OCI-LY1 (cell line): ENCODE measurements at regions not wholly inside any gene's neighbourhood (a gene's known extent, or its start where the extent isn't known, plus 50 kb on each side); places are given as distances from the start of the nearest gene placed in this dataset.

Experiments used
- H2AFZ ChIP-seq: fragments of 200-600 bp; sonication (generic), shearing (Covaris generic); 2 replicates; pipeline ENCODE4 v1.6.0; 2014; ENCODE audit warnings: antibody characterized with exemption, mild to moderate bottlenecking, low read length
- H3F3A ChIP-seq: fragments of 200-600 bp; sonication (generic), shearing (Covaris generic); 2 replicates; pipeline ENCODE4 v1.6.0; 2014; ENCODE audit warnings: mild to moderate bottlenecking, antibody characterized with exemption, low read length, moderate library complexity; ENCODE audit not compliant: insufficient read depth
- H3K27ac ChIP-seq: fragments of 200-600 bp; sonication (generic); 2 replicates; pipeline ENCODE4 v1.5.1; 2014; ENCODE audit warnings: low read length, mixed run types, mild to moderate bottlenecking, low read depth; ENCODE audit not compliant: poor library complexity, severe bottlenecking
- H3K27me3 ChIP-seq: fragments of 200-600 bp; sonication (generic); 2 replicates; pipeline ENCODE4 v1.6.0; 2014; ENCODE audit warnings: antibody characterized with exemption, mild to moderate bottlenecking, low read length, moderate library complexity; ENCODE audit not compliant: insufficient read depth
- H3K36me3 ChIP-seq: fragments of 200-600 bp; sonication (generic); 2 replicates; pipeline ENCODE4 v1.6.1; 2014; ENCODE audit warnings: mild to moderate bottlenecking, antibody characterized with exemption, low read length, moderate library complexity, mixed read lengths; ENCODE audit not compliant: insufficient read depth
- H3K4me1 ChIP-seq: fragments of 200-600 bp; sonication (generic); 2 replicates; pipeline ENCODE4 v1.5.1; 2014; ENCODE audit warnings: mild to moderate bottlenecking, low read length, moderate library complexity; ENCODE audit not compliant: insufficient read depth, severe bottlenecking
- H3K4me2 ChIP-seq: fragments of 200-600 bp; sonication (generic), shearing (Covaris generic); 2 replicates; pipeline ENCODE4 v1.6.1; 2014; ENCODE audit warnings: low read length
- H3K4me3 ChIP-seq: fragments of 200-600 bp; sonication (generic); 2 replicates; pipeline ENCODE4 v1.5.1; 2014; ENCODE audit warnings: low read length, low read depth, mild to moderate bottlenecking, mixed read lengths; ENCODE audit not compliant: poor library complexity, severe bottlenecking
- H3K79me2 ChIP-seq: fragments of 200-600 bp; shearing (Covaris generic); 2 replicates; pipeline ENCODE4 v1.6.1; 2016; ENCODE audit warnings: mixed run types, low read length, mixed read lengths; ENCODE audit not compliant: insufficient read depth
- H3K9ac ChIP-seq: fragments of 200-600 bp; sonication (generic), shearing (Covaris generic); 2 replicates; pipeline ENCODE4 v1.6.1; 2014; ENCODE audit warnings: mild to moderate bottlenecking, low read length, mixed read lengths
- H3K9me2 ChIP-seq: fragments of 200-600 bp; sonication (generic), shearing (Covaris generic); 2 replicates; pipeline ENCODE4 v1.6.1; 2014; ENCODE audit warnings: low read depth, mild to moderate bottlenecking, low read length, mixed read lengths
- H3K9me3 ChIP-seq: fragments of 200-600 bp; shearing (Covaris generic); 2 replicates; pipeline ENCODE4 v1.6.1; 2014; ENCODE audit warnings: low read length, mixed read lengths
- H4K20me1 ChIP-seq: fragments of 200-600 bp; sonication (generic), shearing (Covaris generic); 2 replicates; pipeline ENCODE4 v1.6.0; 2016; ENCODE audit warnings: mild to moderate bottlenecking, low read length; ENCODE audit not compliant: insufficient read depth
- EZH2 ChIP-seq: fragments of 200-600 bp; sonication (generic), shearing (Covaris generic); IDR thresholded peaks from 2 replicates; pipeline ENCODE4 v1.8.0; 2017; ENCODE audit warnings: borderline replicate concordance, mixed run types, mild to moderate bottlenecking, antibody characterized with exemption, low read length, moderate library complexity, mixed read lengths
- TF ChIP-seq, protein P1 (sequence below): fragments of 200-600 bp; sonication (generic), shearing (Covaris generic); IDR thresholded peaks from 2 replicates; pipeline ENCODE4 v1.5.1; 2017; ENCODE audit warnings: mild to moderate bottlenecking, antibody characterized with exemption, low read length, moderate library complexity, mixed read lengths

DNA sequence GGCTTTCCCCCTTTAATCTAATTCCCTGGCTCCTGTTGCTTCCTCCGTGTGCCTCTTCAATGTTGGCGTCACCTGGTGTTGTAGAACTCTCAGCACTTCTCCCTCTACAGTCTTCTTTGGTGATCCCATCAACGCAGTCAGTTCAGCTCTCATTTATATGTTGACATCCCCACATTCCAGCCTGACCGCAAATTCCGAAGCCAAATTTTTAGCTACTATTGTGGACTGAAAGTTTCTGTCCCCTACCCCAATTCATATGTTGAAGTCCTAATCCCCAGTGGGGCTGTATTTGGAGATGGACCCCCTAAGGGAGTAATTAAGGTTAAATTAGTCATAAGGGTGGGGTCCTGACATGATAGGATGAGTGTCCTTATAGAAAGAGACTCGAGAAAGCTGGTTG is 210.6 kb upstream of the ADAMTSL1 start:
- Histone ChIP-seq H2AFZ (no peak overlapping the region), H3F3A (no peaks in the 10 kb centered on the region), H3K9ac (no peak overlapping the region), H3K79me2 (no peaks in the 10 kb centered on the region), H3K27ac (no peak overlapping the region), H4K20me1 (no peaks in the 10 kb centered on the region), H3K4me3 (no peak overlapping the region), H3K4me2 (no peak overlapping the region), H3K9me2 (no peaks in the 10 kb centered on the region), H3K9me3 (no peaks in the 10 kb centered on the region), H3K27me3 (no peaks in the 10 kb centered on the region), H3K36me3 (no peaks in the 10 kb centered on the region), H3K4me1 (no peaks in the 10 kb centered on the region)
- TF ChIP-seq, protein P1, sequence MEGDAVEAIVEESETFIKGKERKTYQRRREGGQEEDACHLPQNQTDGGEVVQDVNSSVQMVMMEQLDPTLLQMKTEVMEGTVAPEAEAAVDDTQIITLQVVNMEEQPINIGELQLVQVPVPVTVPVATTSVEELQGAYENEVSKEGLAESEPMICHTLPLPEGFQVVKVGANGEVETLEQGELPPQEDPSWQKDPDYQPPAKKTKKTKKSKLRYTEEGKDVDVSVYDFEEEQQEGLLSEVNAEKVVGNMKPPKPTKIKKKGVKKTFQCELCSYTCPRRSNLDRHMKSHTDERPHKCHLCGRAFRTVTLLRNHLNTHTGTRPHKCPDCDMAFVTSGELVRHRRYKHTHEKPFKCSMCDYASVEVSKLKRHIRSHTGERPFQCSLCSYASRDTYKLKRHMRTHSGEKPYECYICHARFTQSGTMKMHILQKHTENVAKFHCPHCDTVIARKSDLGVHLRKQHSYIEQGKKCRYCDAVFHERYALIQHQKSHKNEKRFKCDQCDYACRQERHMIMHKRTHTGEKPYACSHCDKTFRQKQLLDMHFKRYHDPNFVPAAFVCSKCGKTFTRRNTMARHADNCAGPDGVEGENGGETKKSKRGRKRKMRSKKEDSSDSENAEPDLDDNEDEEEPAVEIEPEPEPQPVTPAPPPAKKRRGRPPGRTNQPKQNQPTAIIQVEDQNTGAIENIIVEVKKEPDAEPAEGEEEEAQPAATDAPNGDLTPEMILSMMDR = no peak
- TF ChIP-seq EZH2 = no peak

DNA sequence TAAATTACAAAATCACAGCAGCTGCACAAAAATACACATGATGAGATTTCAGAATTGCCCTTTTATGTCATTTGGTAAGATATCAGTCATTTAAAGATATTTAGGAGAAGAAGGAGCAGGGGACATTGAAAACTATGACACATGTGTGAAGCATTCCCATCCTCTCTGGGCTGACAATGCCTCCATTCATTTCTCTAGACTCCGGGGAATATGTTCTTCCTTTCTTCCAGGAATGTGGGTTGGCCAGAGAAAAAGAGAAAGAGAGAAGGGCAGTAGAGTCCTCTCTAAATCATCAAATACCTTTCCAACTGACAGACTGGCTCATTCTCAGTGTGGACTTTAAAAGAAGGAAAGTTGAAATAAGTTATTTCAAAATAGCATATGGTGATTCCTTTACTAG is 205.6 kb upstream of the ADAMTSL1 start:
- no peaks in the 10 kb centered on the region for H3K27me3 ChIP-seq
- H3K4me3 ChIP-seq = no peak overlapping the region
- no peaks in the 10 kb centered on the region for H3K79me2 ChIP-seq
- no peak overlapping the region for H3K27ac ChIP-seq
- H3K36me3 ChIP-seq = no peaks in the 10 kb centered on the region
- no peaks in the 10 kb centered on the region for H3F3A ChIP-seq
- H3K4me1 ChIP-seq = no peaks in the 10 kb centered on the region
- H3K4me2 ChIP-seq = no peak overlapping the region
- TF ChIP-seq EZH2 = no peak
- TF ChIP-seq, protein P1 = no peak
- H2AFZ ChIP-seq = no peak overlapping the region
- no peaks in the 10 kb centered on the region for H4K20me1 ChIP-seq
- no peaks in the 10 kb centered on the region for H3K9me2 ChIP-seq
- no peak overlapping the region for H3K9ac ChIP-seq
- H3K9me3 ChIP-seq = no peaks in the 10 kb centered on the region

DNA sequence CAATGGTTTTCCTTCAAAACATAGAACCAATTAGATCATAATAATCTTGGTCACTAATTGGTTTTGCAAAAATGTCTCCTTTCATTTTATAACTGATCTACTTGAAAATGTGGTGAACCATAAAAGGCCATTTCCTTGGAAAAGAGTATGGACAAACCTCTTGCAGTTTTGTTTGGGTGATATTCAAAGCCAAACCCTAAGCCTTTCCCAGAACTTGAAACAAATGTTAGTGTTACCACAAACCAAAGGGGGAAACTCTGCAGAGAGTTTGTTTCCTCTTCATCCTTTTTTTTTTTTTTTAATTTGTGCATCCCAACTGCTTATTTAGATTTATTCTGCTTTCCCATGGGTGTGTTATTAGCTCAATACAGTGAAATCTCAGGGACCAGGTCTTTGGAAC is 204.4 kb upstream of the ADAMTSL1 start:
- Histone ChIP-seq H3K9me3 (no peaks in the 10 kb centered on the region), H3K79me2 (no peaks in the 10 kb centered on the region), H3K4me2 (no peak overlapping the region), H3K36me3 (no peaks in the 10 kb centered on the region), H3F3A (no peaks in the 10 kb centered on the region), H3K27ac (no peak overlapping the region), H4K20me1 (no peaks in the 10 kb centered on the region), H3K4me1 (no peaks in the 10 kb centered on the region), H3K9me2 (no peaks in the 10 kb centered on the region), H3K4me3 (no peak overlapping the region), H3K9ac (no peak overlapping the region), H3K27me3 (no peaks in the 10 kb centered on the region), H2AFZ (no peak overlapping the region)
- TF ChIP-seq, protein P1 = no peak
- no peak for TF ChIP-seq EZH2
